ENCODE measurements at regions not wholly inside any gene's neighbourhood (a gene's known extent, or its start where the extent isn't known, plus 50 kb on each side); places are given as distances from the start of the nearest gene placed in this dataset.

DNA sequence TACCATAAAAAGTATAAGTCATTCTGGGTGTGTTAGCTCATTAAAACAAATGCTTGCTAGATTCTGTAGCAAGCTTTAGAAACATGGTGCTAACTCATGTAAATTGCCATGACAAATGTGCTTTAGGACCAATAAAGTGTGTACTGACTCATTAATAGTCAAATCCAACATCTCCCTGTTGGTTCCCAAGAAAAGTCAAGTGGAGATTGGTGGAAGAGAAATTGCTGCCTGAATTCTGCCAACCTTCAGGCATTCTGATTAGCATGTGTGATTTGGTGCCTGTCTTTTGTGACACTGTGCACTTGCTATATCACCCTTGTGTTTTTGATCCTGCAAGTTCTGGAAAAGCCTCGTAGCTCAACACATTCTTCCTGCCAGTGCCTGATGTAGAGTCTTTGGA is 503.8 kb upstream of the BOD1L1 start:
- Histone ChIP-seq H3K27ac (ENCODE audit: low read depth in 2 of 2, low read length in 1 of 2) (peak overlapping the region in 1 of 2 experiments; percentile 60; a peak in 2 of 4 replicates), H3K9me3 (no peaks in the 10 kb centered on the region)
- POLR2A ChIA-PET: no interaction called here

DNA sequence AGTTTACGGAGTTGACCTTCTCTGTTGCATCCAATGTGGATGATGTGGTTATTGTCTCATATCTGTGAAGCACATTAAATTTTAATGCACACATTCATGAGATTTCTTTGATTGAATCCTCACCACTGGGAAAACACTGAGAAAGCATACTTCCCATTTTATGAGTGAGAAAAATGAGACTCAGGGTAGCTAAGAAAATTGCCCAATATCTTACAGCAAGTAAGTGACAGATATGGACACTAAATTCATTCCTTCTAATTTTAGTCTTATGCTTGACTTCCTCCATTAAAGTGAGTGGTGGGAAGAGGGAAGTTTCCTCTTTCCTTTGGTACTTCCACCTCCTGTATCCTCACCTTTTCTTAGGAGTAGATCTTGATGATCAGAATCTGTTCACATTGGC is 504.8 kb upstream of the BOD1L1 start:
- 94% methylated on average over 1 of the region's 1 CpG for WGBS (ENCODE audit: low lambda C conversion rate)
- no peak for TF ChIP-seq TAF1 (IDR thresholded peaks at IDR 0.05; ENCODE audit: borderline replicate concordance, low read depth, low read length)
- TF ChIP-seq RAD21 (IDR thresholded peaks at IDR 0.05; ENCODE audit: low read length): no peak
- TF ChIP-seq, protein P1, sequence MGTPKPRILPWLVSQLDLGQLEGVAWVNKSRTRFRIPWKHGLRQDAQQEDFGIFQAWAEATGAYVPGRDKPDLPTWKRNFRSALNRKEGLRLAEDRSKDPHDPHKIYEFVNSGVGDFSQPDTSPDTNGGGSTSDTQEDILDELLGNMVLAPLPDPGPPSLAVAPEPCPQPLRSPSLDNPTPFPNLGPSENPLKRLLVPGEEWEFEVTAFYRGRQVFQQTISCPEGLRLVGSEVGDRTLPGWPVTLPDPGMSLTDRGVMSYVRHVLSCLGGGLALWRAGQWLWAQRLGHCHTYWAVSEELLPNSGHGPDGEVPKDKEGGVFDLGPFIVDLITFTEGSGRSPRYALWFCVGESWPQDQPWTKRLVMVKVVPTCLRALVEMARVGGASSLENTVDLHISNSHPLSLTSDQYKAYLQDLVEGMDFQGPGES (IDR thresholded peaks at IDR 0.05; ENCODE audit: low read depth, low read length): no peak
- no peak overlapping the region for H3K9ac ChIP-seq
- DNase-seq: no peak
- ChIA-PET POLR2A (no interaction called here), CTCF (no interaction called here)
- H2AFZ ChIP-seq (ENCODE audit: low read depth): no peak overlapping the region
- peaks cover 14% of the 10 kb centered on the region for H3F3A ChIP-seq (replicated peaks; ENCODE audit: insufficient read depth)
- no peaks in the 10 kb centered on the region for H3K9me2 ChIP-seq
- no peak overlapping the region for H3K4me3 ChIP-seq (ENCODE audit: low read depth in 2 of 2, low read length in 1 of 2)
- H3K4me2 ChIP-seq: no peak overlapping the region
- H3K4me1 ChIP-seq (ENCODE audit: control insufficient read depth in 1 of 2, insufficient read depth in 2 of 2, low read depth in 1 of 2, low read length in 1 of 2): peaks cover 0 to 17% of the 10 kb centered on the region in 2 experiments; a peak in 1 of 4 replicates
- no peaks in the 10 kb centered on the region for H3K27me3 ChIP-seq (ENCODE audit: insufficient read depth)
- no peaks in the 10 kb centered on the region for H4K20me1 ChIP-seq (ENCODE audit: insufficient read depth)
- H3K27ac ChIP-seq (ENCODE audit: low read depth in 2 of 2, low read length in 1 of 2): no peak overlapping the region
- peaks cover 0 to 22% of the 10 kb centered on the region in 2 experiments for H3K36me3 ChIP-seq (replicated peaks in 1 of 2; ENCODE audit: control insufficient read depth in 1 of 2, insufficient read depth in 2 of 2, low read length in 1 of 2)
- peaks cover 3% of the 10 kb centered on the region; the same call in 1 of the 2 replicates for H3K79me2 ChIP-seq (ENCODE audit: insufficient read depth)
- no peaks in the 10 kb centered on the region for H3K9me3 ChIP-seq

More for the DNA sequence above, 503.8 kb upstream of the BOD1L1 start:
- DNase-seq: no peak
- Histone ChIP-seq H3K36me3 (replicated peaks in 1 of 2; ENCODE audit: control insufficient read depth in 1 of 2, insufficient read depth in 2 of 2, low read length in 1 of 2) (peaks cover 4 to 32% of the 10 kb centered on the region in 2 experiments), H3K4me2 (no peak overlapping the region), H3F3A (replicated peaks; ENCODE audit: insufficient read depth) (peaks cover 14% of the 10 kb centered on the region), H3K79me2 (ENCODE audit: insufficient read depth) (peaks cover 3% of the 10 kb centered on the region; the same call in 1 of the 2 replicates), H2AFZ (ENCODE audit: low read depth) (no peak overlapping the region), H3K27me3 (ENCODE audit: insufficient read depth) (no peaks in the 10 kb centered on the region), H3K9me2 (no peaks in the 10 kb centered on the region), H3K4me3 (ENCODE audit: low read depth in 2 of 2, low read length in 1 of 2) (no peak overlapping the region), H4K20me1 (ENCODE audit: insufficient read depth) (no peaks in the 10 kb centered on the region), H3K9ac (no peak overlapping the region), H3K4me1 (ENCODE audit: control insufficient read depth in 1 of 2, insufficient read depth in 2 of 2, low read depth in 1 of 2, low read length in 1 of 2) (peaks cover 0 to 17% of the 10 kb centered on the region in 2 experiments; a peak in 1 of 4 replicates)
- TF ChIP-seq, protein P2, sequence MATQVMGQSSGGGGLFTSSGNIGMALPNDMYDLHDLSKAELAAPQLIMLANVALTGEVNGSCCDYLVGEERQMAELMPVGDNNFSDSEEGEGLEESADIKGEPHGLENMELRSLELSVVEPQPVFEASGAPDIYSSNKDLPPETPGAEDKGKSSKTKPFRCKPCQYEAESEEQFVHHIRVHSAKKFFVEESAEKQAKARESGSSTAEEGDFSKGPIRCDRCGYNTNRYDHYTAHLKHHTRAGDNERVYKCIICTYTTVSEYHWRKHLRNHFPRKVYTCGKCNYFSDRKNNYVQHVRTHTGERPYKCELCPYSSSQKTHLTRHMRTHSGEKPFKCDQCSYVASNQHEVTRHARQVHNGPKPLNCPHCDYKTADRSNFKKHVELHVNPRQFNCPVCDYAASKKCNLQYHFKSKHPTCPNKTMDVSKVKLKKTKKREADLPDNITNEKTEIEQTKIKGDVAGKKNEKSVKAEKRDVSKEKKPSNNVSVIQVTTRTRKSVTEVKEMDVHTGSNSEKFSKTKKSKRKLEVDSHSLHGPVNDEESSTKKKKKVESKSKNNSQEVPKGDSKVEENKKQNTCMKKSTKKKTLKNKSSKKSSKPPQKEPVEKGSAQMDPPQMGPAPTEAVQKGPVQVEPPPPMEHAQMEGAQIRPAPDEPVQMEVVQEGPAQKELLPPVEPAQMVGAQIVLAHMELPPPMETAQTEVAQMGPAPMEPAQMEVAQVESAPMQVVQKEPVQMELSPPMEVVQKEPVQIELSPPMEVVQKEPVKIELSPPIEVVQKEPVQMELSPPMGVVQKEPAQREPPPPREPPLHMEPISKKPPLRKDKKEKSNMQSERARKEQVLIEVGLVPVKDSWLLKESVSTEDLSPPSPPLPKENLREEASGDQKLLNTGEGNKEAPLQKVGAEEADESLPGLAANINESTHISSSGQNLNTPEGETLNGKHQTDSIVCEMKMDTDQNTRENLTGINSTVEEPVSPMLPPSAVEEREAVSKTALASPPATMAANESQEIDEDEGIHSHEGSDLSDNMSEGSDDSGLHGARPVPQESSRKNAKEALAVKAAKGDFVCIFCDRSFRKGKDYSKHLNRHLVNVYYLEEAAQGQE (IDR thresholded peaks at IDR 0.05; ENCODE audit: low read depth, low read length): no peak
- TF ChIP-seq MEF2A (IDR thresholded peaks at IDR 0.05; ENCODE audit: borderline replicate concordance, low read depth): no peak
- CTCF ChIA-PET: interaction anchor here (0.5 kb wide), 1 partner anchor 166 kb away, joined by 3 read pairs; no protein-coding TSS in a partner anchor
- 93% methylated on average over 1 of the region's 1 CpG for WGBS (ENCODE audit: low lambda C conversion rate)

- H2AFZ ChIP-seq (ENCODE audit: low read depth): no peak overlapping the region
- no peak overlapping the region for H3K4me2 ChIP-seq
- no peaks in the 10 kb centered on the region for H4K20me1 ChIP-seq (ENCODE audit: insufficient read depth)
- CTCF ChIA-PET: no interaction called here
- POLR2A ChIA-PET: no interaction called here
- H3K27ac ChIP-seq (ENCODE audit: low read depth in 2 of 2, low read length in 1 of 2): no peak overlapping the region
- no peaks in the 10 kb centered on the region for H3K9me3 ChIP-seq
- TF ChIP-seq, protein P3, sequence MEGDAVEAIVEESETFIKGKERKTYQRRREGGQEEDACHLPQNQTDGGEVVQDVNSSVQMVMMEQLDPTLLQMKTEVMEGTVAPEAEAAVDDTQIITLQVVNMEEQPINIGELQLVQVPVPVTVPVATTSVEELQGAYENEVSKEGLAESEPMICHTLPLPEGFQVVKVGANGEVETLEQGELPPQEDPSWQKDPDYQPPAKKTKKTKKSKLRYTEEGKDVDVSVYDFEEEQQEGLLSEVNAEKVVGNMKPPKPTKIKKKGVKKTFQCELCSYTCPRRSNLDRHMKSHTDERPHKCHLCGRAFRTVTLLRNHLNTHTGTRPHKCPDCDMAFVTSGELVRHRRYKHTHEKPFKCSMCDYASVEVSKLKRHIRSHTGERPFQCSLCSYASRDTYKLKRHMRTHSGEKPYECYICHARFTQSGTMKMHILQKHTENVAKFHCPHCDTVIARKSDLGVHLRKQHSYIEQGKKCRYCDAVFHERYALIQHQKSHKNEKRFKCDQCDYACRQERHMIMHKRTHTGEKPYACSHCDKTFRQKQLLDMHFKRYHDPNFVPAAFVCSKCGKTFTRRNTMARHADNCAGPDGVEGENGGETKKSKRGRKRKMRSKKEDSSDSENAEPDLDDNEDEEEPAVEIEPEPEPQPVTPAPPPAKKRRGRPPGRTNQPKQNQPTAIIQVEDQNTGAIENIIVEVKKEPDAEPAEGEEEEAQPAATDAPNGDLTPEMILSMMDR (IDR thresholded peaks at IDR 0.05): no peak
- no peak for TF ChIP-seq EP300 (IDR thresholded peaks at IDR 0.05; ENCODE audit: borderline replicate concordance in 1 of 2, low read depth in 1 of 2, low read length in 1 of 2)
- TF ChIP-seq RAD21 (IDR thresholded peaks at IDR 0.05; ENCODE audit: low read length): no peak
- no peak for DNase-seq
- H3K4me1 ChIP-seq (ENCODE audit: control insufficient read depth in 1 of 2, insufficient read depth in 2 of 2, low read depth in 1 of 2, low read length in 1 of 2): no peaks in the 10 kb centered on the region
- H3K9ac ChIP-seq: no peak overlapping the region
- H3K36me3 ChIP-seq (replicated peaks in 1 of 2; ENCODE audit: control insufficient read depth in 1 of 2, insufficient read depth in 2 of 2, low read length in 1 of 2): peaks cover 0 to 21% of the 10 kb centered on the region in 2 experiments
- H3K4me3 ChIP-seq (ENCODE audit: low read depth in 2 of 2, low read length in 1 of 2): no peak overlapping the region
- no peaks in the 10 kb centered on the region for H3K27me3 ChIP-seq (ENCODE audit: insufficient read depth)
- H3F3A ChIP-seq (replicated peaks; ENCODE audit: insufficient read depth): no peaks in the 10 kb centered on the region
- no peaks in the 10 kb centered on the region; the same call in 1 of the 2 replicates for H3K79me2 ChIP-seq (ENCODE audit: insufficient read depth)
- no peaks in the 10 kb centered on the region for H3K9me2 ChIP-seq
Observed at GRCh38 chr4:14138106-14138505, 510.6 kb upstream of the BOD1L1 start.

All from SK-N-SH (cell line).